ENCODE measurements at regions not wholly inside any gene's neighbourhood (a gene's known extent, or its start where the extent isn't known, plus 50 kb on each side); places are given as distances from the start of the nearest gene placed in this dataset.
A peak's percentile ranks its signal among the peaks of the same experiment; 100 is the strongest.

DNA sequence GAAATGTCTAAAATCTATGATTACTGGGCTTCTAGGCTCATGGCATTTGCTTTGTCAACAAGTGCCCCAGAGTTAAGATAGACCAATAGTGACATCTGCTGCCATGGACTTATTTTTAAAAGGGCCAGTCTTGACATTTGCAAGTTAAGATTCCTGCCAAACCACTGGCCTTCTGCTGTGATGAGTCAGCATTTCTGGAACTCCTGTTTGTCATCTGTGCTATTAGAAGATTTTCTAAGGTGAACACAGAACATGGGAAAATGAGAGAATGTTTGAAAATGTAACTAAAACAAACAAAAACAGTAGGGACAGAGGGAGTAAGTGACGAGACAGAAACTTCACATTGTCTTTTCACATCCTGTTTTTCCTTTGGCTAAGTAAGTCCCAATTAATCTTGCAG is 93.7 kb upstream of the WDR75 start:
- no peak for TF ChIP-seq EZH2 (IDR thresholded peaks at IDR 0.05)
- TF ChIP-seq, protein P1, sequence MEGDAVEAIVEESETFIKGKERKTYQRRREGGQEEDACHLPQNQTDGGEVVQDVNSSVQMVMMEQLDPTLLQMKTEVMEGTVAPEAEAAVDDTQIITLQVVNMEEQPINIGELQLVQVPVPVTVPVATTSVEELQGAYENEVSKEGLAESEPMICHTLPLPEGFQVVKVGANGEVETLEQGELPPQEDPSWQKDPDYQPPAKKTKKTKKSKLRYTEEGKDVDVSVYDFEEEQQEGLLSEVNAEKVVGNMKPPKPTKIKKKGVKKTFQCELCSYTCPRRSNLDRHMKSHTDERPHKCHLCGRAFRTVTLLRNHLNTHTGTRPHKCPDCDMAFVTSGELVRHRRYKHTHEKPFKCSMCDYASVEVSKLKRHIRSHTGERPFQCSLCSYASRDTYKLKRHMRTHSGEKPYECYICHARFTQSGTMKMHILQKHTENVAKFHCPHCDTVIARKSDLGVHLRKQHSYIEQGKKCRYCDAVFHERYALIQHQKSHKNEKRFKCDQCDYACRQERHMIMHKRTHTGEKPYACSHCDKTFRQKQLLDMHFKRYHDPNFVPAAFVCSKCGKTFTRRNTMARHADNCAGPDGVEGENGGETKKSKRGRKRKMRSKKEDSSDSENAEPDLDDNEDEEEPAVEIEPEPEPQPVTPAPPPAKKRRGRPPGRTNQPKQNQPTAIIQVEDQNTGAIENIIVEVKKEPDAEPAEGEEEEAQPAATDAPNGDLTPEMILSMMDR (IDR thresholded peaks at IDR 0.05): peak; percentile 25
- no peak for TF ChIP-seq EZH2phosphoT487 (IDR thresholded peaks at IDR 0.05)
